Smooth muscle cell (in vitro differentiated cells): ENCODE measurements at regions not wholly inside any gene's neighbourhood (a gene's known extent, or its start where the extent isn't known, plus 50 kb on each side); places are given as distances from the start of the nearest gene placed in this dataset.

ENCODE experiments used
- DNase-seq: peaks from one replicate; lab custom pipeline; 2025; ENCODE audit not compliant: unreplicated experiment; lab: John Stamatoyannopoulos, UW
- H2AFZ ChIP-seq: fragments of 200-600 bp; sonication (generic); 2 replicates; pipeline ENCODE4 v1.6.0; 2016; ENCODE audit warnings: antibody characterized with exemption, low read depth, mild to moderate bottlenecking
- H3F3A ChIP-seq: fragments of 200-600 bp; sonication (generic); 2 replicates; pipeline ENCODE4 v1.6.0; 2017; ENCODE audit warnings: antibody characterized with exemption, low read depth
- H3K27ac ChIP-seq: fragments of 200-600 bp; sonication (generic); 2 replicates; pipeline ENCODE4 v1.5.1; 2016; ENCODE audit warnings: low read depth, mild to moderate bottlenecking
- H3K27me3 ChIP-seq: fragments of 200-600 bp; sonication (generic); 2 replicates; pipeline ENCODE4 v1.6.1; 2016; ENCODE audit warnings: low read depth, mild to moderate bottlenecking
- H3K36me3 ChIP-seq: fragments of 200-600 bp; sonication (generic); 2 replicates; pipeline ENCODE4 v1.5.1; 2016; ENCODE audit warnings: low read depth
- H3K4me1 ChIP-seq: fragments of 200-600 bp; sonication (generic); 2 replicates; pipeline ENCODE4 v1.5.1; 2016; ENCODE audit warnings: low read depth
- H3K4me2 ChIP-seq: fragments of 200-600 bp; sonication (generic); 2 replicates; pipeline ENCODE4 v1.6.0; 2016; ENCODE audit warnings: mild to moderate bottlenecking
- H3K4me3 ChIP-seq: fragments of 200-600 bp; sonication (generic); 2 replicates; pipeline ENCODE4 v1.5.1; 2016; ENCODE audit warnings: mild to moderate bottlenecking
- H3K79me2 ChIP-seq: fragments of 200-600 bp; sonication (generic); 2 replicates; pipeline ENCODE4 v1.6.0; 2016; ENCODE audit warnings: low read depth, mild to moderate bottlenecking
- H3K9ac ChIP-seq: fragments of 200-600 bp; sonication (generic); 2 replicates; pipeline ENCODE4 v1.6.0; 2016; ENCODE audit warnings: low read depth
- H3K9me3 ChIP-seq: fragments of 200-600 bp; sonication (generic); replicated peaks from 2 replicates; pipeline ENCODE4 v1.5.1; 2016; ENCODE audit warnings: low read depth
- H4K20me1 ChIP-seq: fragments of 200-600 bp; sonication (generic); 2 replicates; pipeline ENCODE4 v1.6.0; 2016; ENCODE audit warnings: low read depth
- CTCF ChIP-seq: fragments of 200-600 bp; sonication (generic); IDR thresholded peaks from 2 replicates; pipeline ENCODE4 v1.5.1; 2017; ENCODE audit warnings: borderline replicate concordance, mild to moderate bottlenecking, antibody characterized with exemption; ENCODE audit not compliant: insufficient read depth, poor library complexity, severe bottlenecking
- WGBS: methylation state at CpG from one replicate; pipeline ENCODE4 v1.1.7; 2016; ENCODE audit warnings: low lambda C conversion rate; 5-methylcytosine and 5-hydroxymethylcytosine counted together

- Histone ChIP-seq H3K27ac (no peak overlapping the region), H2AFZ (no peak overlapping the region), H3K4me1 (peaks cover 5% of the 10 kb centered on the region), H4K20me1 (no peaks in the 10 kb centered on the region), H3K36me3 (no peaks in the 10 kb centered on the region), H3F3A (no peaks in the 10 kb centered on the region), H3K4me3 (no peak overlapping the region), H3K27me3 (no peaks in the 10 kb centered on the region), H3K4me2 (no peak overlapping the region), H3K9me3 (no peaks in the 10 kb centered on the region), H3K9ac (no peak overlapping the region), H3K79me2 (no peaks in the 10 kb centered on the region)
- no peak for DNase-seq
- WGBS = 72% methylated on average over 2 of the region's 2 CpGs
- TF ChIP-seq CTCF = no peak
Observed at GRCh38 chr3:106610362-106610959, 741.6 kb upstream of the CBLB start.

- WGBS = 97% methylated on average over 1 of the region's 1 CpG
- Histone ChIP-seq H3F3A (no peaks in the 10 kb centered on the region), H3K4me3 (no peak overlapping the region), H3K27me3 (no peaks in the 10 kb centered on the region), H3K9me3 (no peaks in the 10 kb centered on the region), H3K36me3 (no peaks in the 10 kb centered on the region), H3K79me2 (no peaks in the 10 kb centered on the region), H3K9ac (no peak overlapping the region), H3K4me2 (no peak overlapping the region), H2AFZ (no peak overlapping the region), H3K4me1 (peaks cover 5% of the 10 kb centered on the region), H4K20me1 (no peaks in the 10 kb centered on the region), H3K27ac (no peak overlapping the region)
- TF ChIP-seq CTCF = no peak
- no peak for DNase-seq
Observed at GRCh38 chr3:106611116-106611515, 742.3 kb upstream of the CBLB start.

- Histone ChIP-seq H3K4me2 (no peak overlapping the region), H3K27me3 (no peaks in the 10 kb centered on the region), H3K27ac (no peak overlapping the region), H3K36me3 (no peaks in the 10 kb centered on the region), H3K9me3 (no peaks in the 10 kb centered on the region), H3K4me1 (peaks cover 5% of the 10 kb centered on the region), H2AFZ (no peak overlapping the region), H3K4me3 (no peak overlapping the region), H3K79me2 (no peaks in the 10 kb centered on the region), H3F3A (no peaks in the 10 kb centered on the region), H4K20me1 (no peaks in the 10 kb centered on the region), H3K9ac (no peak overlapping the region)
- DNase-seq = no peak
- no peak for TF ChIP-seq CTCF
Observed at GRCh38 chr3:106611841-106612240, 743.0 kb upstream of the CBLB start.

- H3K4me3 ChIP-seq = no peak overlapping the region
- WGBS = 87% methylated on average over 3 of the region's 3 CpGs
- H3K79me2 ChIP-seq = no peaks in the 10 kb centered on the region
- no peaks in the 10 kb centered on the region for H3F3A ChIP-seq
- no peak for DNase-seq
- no peak overlapping the region for H3K27ac ChIP-seq
- no peak overlapping the region for H3K9ac ChIP-seq
- H2AFZ ChIP-seq = no peak overlapping the region
- H3K36me3 ChIP-seq = no peaks in the 10 kb centered on the region
- no peak overlapping the region for H3K4me2 ChIP-seq
- no peak for TF ChIP-seq CTCF
- H3K9me3 ChIP-seq = no peaks in the 10 kb centered on the region
- no peaks in the 10 kb centered on the region for H3K4me1 ChIP-seq
- H4K20me1 ChIP-seq = no peaks in the 10 kb centered on the region
- H3K27me3 ChIP-seq = no peaks in the 10 kb centered on the region
Observed at GRCh38 chr3:106616556-106616955, 747.7 kb upstream of the CBLB start.
